ENCODE measurements at regions not wholly inside any gene's neighbourhood (a gene's known extent, or its start where the extent isn't known, plus 50 kb on each side); places are given as distances from the start of the nearest gene placed in this dataset.

DNA sequence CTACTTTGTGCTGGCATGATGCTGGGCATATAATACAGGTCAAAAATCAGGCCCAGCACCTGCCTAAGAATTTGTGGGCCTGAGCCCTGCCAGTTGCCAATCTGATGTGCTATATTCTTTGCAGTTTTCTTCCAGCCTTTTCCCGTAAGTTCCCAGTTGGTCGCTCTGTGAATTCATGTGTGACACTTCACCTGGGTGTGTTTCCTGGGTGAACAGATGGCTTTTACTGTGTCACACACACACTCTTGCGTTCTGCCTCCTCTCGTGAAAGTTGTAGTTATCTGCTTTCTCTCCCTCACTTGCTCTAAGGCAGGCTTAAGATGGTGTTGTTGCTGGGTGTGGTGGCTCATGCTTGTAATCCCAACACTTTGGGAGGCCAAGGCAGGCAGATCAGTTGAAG, 153.5 kb upstream of the DMRT1 start:
- no peaks in the 10 kb centered on the region for H3K9me3 ChIP-seq
- no peak overlapping the region for H3K27ac ChIP-seq
- ChIA-PET CTCF (interaction anchor here (1.1 kb wide), 1 partner anchor 10 kb away, joined by 3 read pairs; no protein-coding TSS in a partner anchor), POLR2A (no interaction called here)
- H3K4me1 ChIP-seq, result peaks cover 39% of the 10 kb centered on the region
- no peak overlapping the region for H3K4me3 ChIP-seq
- WGBS (ENCODE audit: missing lambda C conversion rate), result 82% methylated on average over 4 of the region's 4 CpGs
- no peak for FAIRE-seq
- TF ChIP-seq CBX8 (IDR thresholded peaks at IDR 0.05) (no peak), RNF2 (IDR thresholded peaks at IDR 0.05; ENCODE audit: borderline replicate concordance, low read depth) (no peak), EHF (CRISPR knock-in tag; IDR thresholded peaks at IDR 0.05) (no peak), ZSCAN20 (CRISPR knock-in tag; IDR thresholded peaks at IDR 0.05) (no peak), TP53 (CRISPR knock-in tag; IDR thresholded peaks at IDR 0.05) (no peak)
- TF ChIP-seq, protein P1, sequence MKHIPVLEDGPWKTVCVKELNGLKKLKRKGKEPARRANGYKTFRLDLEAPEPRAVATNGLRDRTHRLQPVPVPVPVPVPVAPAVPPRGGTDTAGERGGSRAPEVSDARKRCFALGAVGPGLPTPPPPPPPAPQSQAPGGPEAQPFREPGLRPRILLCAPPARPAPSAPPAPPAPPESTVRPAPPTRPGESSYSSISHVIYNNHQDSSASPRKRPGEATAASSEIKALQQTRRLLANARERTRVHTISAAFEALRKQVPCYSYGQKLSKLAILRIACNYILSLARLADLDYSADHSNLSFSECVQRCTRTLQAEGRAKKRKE (CRISPR knock-in tag; IDR thresholded peaks at IDR 0.05; ENCODE audit: low read depth), result no peak
- no peak overlapping the region for H3K4me2 ChIP-seq
- no peak for ATAC-seq
- DNase-seq (ENCODE audit: low read depth in 1 of 2, low spot score in 1 of 2), result no peak

GRCh38 chr9:690517-691111, 150.9 kb upstream of the DMRT1 start:
- FAIRE-seq, result no peak
- POLR2A ChIA-PET, result no interaction called here
- CTCF ChIA-PET, result interaction anchor here (0.6 to 2.3 kb wide), 4 partner anchors 31 to 303 kb away, joined by 3 to 9 read pairs (median 4); no protein-coding TSS in a partner anchor
- Histone ChIP-seq H3K4me3 (no peak overlapping the region), H3K4me1 (peaks cover 39% of the 10 kb centered on the region), H3K27ac (no peak overlapping the region), H3K9me3 (no peaks in the 10 kb centered on the region), H3K4me2 (no peak overlapping the region)
- no peak for DNase-seq (ENCODE audit: low read depth in 1 of 2, low spot score in 1 of 2)
- TF ChIP-seq FOSL2 (IDR thresholded peaks at IDR 0.05) (no peak), FOSL2 (CRISPR knock-in tag; IDR thresholded peaks at IDR 0.05) (no peak), ZFP36 (IDR thresholded peaks at IDR 0.05; ENCODE audit: borderline replicate concordance, partially characterized antibody) (no peak), JUN (IDR thresholded peaks at IDR 0.05) (no peak), PHF8 (IDR thresholded peaks at IDR 0.05; ENCODE audit: borderline replicate concordance, low read depth) (no peak)
- TF ChIP-seq, protein P2, sequence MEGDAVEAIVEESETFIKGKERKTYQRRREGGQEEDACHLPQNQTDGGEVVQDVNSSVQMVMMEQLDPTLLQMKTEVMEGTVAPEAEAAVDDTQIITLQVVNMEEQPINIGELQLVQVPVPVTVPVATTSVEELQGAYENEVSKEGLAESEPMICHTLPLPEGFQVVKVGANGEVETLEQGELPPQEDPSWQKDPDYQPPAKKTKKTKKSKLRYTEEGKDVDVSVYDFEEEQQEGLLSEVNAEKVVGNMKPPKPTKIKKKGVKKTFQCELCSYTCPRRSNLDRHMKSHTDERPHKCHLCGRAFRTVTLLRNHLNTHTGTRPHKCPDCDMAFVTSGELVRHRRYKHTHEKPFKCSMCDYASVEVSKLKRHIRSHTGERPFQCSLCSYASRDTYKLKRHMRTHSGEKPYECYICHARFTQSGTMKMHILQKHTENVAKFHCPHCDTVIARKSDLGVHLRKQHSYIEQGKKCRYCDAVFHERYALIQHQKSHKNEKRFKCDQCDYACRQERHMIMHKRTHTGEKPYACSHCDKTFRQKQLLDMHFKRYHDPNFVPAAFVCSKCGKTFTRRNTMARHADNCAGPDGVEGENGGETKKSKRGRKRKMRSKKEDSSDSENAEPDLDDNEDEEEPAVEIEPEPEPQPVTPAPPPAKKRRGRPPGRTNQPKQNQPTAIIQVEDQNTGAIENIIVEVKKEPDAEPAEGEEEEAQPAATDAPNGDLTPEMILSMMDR (IDR thresholded peaks at IDR 0.05), result no peak
- WGBS (ENCODE audit: missing lambda C conversion rate), result 90% methylated on average over 3 of the region's 3 CpGs
- no peak for ATAC-seq

DNA sequence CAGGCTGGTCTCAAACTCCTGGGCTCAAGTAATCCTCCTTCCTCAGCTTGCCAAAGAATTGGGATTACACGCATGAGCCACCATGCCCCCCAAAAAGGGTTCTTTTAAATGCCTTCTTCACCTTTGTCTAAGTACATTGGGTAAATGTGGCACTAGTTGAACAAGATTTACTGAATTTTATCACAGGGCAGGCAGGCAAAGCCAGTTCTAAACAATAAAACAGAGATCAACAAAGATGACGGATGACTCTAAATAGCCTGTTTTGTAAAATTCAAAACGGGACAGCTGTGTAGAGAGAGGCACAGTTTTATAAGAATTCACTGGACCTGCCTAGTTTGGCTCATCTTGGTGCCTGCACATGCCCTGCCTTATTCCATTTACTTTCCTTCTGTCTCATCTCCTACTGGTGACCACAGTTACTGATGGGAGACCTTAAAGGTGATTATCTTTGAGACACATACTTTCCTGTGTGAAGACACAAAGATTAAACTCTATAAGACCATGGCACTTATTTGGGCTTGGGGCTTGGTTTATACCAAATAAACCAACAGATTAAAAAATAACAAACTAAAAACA, 149.6 kb upstream of the DMRT1 start:
- ATAC-seq (no peak), FAIRE-seq (no peak), DNase-seq (ENCODE audit: low read depth in 1 of 2, low spot score in 1 of 2) (no peak)
- POLR2A ChIA-PET, result interaction anchor here (2.0 kb wide), 1 partner anchor 14 kb away, joined by 7 read pairs; no protein-coding TSS in a partner anchor
- no peaks in the 10 kb centered on the region for H3K9me3 ChIP-seq
- no peak overlapping the region for H3K4me2 ChIP-seq
- TF ChIP-seq HDAC2 (IDR thresholded peaks at IDR 0.05), result no peak
- no peak for TF ChIP-seq NR3C1 (IDR thresholded peaks at IDR 0.05)
- peak overlapping the region in 1 of 2 experiments; percentile 4; a peak in 2 of 6 replicates for H3K27ac ChIP-seq
- WGBS (ENCODE audit: missing lambda C conversion rate), result 81% methylated on average over 3 of the region's 3 CpGs
- H3K4me3 ChIP-seq, result no peak overlapping the region
- CTCF ChIA-PET, result interaction anchor here (0.6 to 2.3 kb wide), 5 partner anchors 20 to 188 kb away, joined by 3 to 9 read pairs (median 3); no protein-coding TSS in a partner anchor
- peaks cover 44% of the 10 kb centered on the region for H3K4me1 ChIP-seq

GRCh38 chr9:692636-693129, 148.8 kb upstream of the DMRT1 start:
- POLR2A ChIA-PET, result interaction anchor here (0.5 to 2.0 kb wide), 2 partner anchors 15 to 18 kb away, joined by 3 to 7 read pairs; no protein-coding TSS in a partner anchor
- Histone ChIP-seq H3K27ac (peak overlapping the region; percentile 78 to 82), H3K4me3 (no peak overlapping the region), H3K4me2 (peak overlapping the region; percentile 74), H3K4me1 (peaks cover 52% of the 10 kb centered on the region), H3K9me3 (no peaks in the 10 kb centered on the region)
- CTCF ChIA-PET, result interaction anchor here (0.6 to 2.5 kb wide), 12 partner anchors 11 to 189 kb away, joined by 3 to 14 read pairs (median 3); no protein-coding TSS in a partner anchor
- 82% methylated on average over 4 of the region's 4 CpGs for WGBS (ENCODE audit: missing lambda C conversion rate)
- no peak for DNase-seq (ENCODE audit: low read depth in 1 of 2, low spot score in 1 of 2)
- no peak for ATAC-seq
- no peak for FAIRE-seq
- TF ChIP-seq RARB (CRISPR knock-in tag; IDR thresholded peaks at IDR 0.05) (no peak), EHF (CRISPR knock-in tag; IDR thresholded peaks at IDR 0.05) (no peak), CEBPB (IDR thresholded peaks at IDR 0.05) (no peak), BHLHE40 (IDR thresholded peaks at IDR 0.05; ENCODE audit: low read depth, low read length) (no peak), E2F6 (IDR thresholded peaks at IDR 0.05; ENCODE audit: borderline replicate concordance, low read depth) (no peak), ESRRA (IDR thresholded peaks at IDR 0.05; ENCODE audit: borderline replicate concordance, low read length) (no peak), ZFP36 (IDR thresholded peaks at IDR 0.05; ENCODE audit: borderline replicate concordance, partially characterized antibody) (no peak), HES2 (IDR thresholded peaks at IDR 0.05) (no peak), HOXB13 (CRISPR knock-in tag; IDR thresholded peaks at IDR 0.05; ENCODE audit: low read depth) (no peak)
- TF ChIP-seq, protein P3, sequence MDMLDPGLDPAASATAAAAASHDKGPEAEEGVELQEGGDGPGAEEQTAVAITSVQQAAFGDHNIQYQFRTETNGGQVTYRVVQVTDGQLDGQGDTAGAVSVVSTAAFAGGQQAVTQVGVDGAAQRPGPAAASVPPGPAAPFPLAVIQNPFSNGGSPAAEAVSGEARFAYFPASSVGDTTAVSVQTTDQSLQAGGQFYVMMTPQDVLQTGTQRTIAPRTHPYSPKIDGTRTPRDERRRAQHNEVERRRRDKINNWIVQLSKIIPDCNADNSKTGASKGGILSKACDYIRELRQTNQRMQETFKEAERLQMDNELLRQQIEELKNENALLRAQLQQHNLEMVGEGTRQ (IDR thresholded peaks at IDR 0.05), result no peak
- TF ChIP-seq, protein P2 (IDR thresholded peaks at IDR 0.05), result no peak

Data from A549 (cell line).